HG03521 (cell line): ENCODE measurements at regions not wholly inside any gene's neighbourhood (a gene's known extent, or its start where the extent isn't known, plus 50 kb on each side); places are given as distances from the start of the nearest gene placed in this dataset.

ENCODE experiments used
- ATAC-seq: cut with Tn5 transposase; IDR thresholded peaks from one replicate; pipeline ENCODE4 v1.9.1; 2021; ENCODE audit warnings: mild to moderate bottlenecking, moderate library complexity; ENCODE audit not compliant: unreplicated experiment

DNA sequence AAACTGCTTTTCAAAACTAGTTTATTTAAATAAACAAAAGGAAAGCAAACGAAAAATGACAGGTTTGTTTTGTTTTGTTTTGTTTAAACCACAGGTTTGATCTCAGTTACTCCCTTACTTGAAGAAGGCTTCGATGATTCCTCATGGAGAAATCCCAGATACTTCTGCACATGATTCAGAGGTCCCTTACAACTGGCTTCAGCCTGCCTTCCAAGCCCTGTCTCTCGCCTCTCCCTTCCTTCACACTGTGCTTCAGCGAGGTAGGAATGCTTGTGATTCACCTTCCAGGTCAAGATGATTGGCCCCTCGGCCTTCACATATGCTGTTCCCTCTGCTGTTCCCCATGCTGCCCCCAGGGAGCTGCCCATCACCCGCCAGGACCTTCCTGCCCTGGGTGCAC, 104.1 kb upstream of the ITGA6 start:
- ATAC-seq = no peak

DNA sequence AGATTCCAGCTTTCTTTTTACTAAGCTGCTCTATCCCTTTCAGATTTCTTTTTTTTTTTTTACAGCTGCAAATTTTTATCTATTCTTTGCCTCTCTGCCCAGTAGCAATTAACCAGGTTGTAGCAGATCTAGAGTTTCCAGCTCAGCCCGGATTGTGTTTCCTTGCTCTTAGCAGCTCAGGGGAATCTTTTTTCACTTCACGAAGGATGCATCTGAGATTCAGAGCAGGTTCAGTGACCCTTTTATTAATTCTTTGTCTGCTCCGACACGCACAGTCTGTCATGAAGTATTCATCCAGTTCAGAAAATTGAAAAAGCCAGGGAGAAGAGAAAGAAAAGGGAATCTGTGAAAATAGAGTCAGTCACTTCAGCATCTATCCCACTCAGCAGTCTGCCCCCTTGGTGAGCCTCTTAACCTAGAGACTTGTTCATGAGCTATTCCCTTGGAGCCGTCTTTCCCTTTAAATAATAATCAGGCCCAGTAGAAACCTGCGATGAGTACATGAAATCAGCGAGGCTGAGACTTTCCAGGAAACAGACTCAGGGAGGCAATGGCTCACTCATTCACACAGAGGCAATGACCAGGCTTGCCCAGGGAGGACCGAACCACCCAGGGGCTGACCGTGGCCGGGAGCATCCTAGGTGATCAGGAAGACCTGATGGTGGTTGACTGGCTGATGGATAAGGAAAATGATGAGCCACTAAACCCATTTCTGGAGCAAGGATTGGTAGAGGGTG, 103.4 kb upstream of the ITGA6 start:
- no peak for ATAC-seq

DNA sequence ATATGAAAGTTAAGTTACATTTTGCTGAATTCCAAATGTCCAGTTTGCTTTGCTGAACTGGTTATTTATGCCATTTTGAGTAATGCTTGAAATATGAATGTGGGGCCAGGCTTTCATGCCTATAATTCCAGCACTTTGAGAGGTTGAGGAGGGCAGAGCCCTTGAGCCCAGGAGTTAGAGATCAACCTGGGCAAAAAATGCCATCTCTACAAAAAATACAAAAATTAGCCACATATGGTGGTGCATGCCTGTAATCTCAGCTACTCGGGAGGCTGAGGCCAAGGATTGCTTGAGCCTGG, 101.2 kb upstream of the ITGA6 start:
- no peak for ATAC-seq

DNA sequence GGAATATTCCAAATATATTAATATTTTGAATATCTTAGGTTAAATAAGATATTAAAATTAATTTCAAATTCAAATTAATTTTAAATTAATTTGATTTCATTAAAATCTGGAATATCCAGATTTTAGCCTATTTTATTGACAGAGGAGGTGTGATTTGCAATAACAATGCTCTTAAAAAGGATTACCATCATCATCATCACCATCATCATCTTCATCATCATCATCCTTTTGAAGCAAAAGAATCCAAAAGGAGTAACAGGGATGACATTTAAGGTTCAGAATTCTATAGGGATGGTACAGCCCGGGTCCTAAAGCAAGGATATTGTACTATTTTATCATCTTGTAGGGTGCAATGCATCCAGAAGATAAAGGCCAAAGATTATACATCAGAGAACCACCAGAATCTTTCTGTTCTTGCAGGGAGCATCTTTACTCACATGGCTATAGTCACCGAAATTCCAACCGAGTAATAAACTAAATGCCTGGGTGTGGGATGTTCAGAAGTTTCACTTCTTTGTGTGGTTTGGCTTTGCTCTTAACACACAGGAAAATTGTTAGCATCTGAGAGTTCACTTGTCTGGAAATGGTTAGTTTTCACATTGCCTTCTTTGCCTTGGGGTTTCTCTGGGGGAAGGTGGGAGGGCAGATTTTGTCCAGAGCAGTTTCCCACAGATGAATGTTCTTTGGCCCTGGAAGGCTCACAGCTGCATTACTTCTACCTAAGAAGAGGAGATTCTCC, 99.1 kb upstream of the ITGA6 start:
- ATAC-seq = no peak

DNA sequence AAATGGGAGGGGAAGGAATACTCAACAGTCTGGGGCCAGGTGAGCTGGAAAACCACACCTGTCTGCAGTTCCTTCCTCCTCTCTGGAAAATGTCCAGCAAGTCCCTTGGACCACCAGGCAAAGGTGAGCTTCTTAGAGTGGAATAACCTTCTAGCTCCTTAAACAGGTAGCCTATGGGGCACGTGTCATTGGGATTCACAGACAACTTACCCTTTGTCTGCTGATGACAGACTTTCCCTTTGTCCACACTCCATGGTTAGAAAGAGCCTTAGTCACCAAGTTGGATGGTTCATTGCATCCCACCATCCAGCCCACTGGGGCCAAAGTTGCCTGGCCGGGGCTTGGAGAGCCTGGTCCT, 98.0 kb upstream of the ITGA6 start:
- no peak for ATAC-seq

DNA sequence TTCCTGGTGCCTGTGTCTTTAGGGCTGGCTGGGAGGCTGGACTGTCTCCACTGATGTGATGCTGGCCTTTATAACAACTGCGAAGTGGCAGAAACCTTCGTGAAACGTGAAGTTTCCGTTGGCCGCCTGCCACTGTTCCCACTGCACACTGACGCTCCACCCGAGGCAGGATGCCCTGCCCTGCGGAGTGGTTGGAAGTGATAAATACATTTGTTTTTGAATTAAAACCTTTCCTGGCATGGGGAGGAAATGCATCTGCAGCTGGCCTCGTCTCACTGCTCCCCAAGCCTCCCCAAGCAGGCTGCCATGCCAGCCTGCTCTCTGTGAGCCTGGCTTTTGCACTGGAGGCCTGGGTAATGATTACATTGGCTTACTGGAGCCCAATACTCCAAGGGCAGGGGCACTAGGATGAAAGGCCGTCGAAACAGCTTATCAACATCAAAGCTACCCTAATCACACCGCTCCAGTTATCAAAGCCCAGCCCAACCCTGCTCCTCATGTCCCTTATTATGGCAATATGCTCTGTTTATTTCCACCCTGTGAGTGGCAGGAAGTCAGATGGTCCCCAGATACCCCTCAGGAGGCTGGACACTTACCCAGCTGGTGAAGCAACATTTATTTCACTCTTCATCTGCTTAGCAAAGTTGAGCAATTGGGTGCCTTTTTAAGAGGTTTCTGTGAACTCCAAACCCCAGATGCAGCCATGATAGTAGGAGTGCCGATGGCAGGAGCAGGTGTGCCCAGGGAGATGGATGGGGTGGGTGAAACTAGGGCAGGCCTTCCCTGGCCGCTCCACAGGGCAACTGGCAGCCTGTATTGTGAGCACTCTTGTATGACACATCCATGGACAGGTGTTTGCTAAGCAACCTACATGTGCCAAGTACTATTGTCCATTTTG, 97.4 kb upstream of the ITGA6 start:
- ATAC-seq = no peak

DNA sequence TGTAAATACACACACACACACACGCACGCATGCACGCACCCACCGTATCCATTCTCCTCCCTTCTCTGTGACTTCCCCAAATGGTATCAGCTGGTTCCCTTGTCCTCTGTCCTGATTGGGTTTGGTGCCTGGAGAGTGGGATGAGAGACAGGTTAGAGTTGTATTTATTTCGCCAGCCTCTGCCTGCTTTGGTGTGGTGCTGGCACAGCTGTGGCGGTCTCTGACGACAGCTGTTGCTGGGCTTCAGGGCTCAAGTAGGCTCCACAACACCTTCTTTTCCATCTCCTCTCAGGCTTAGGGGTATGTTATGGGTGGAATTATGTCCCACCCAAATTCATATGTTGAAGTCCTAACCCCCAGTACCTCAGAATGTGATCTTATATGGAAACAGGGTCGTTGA, 94.9 kb upstream of the ITGA6 start:
- no peak for ATAC-seq

DNA sequence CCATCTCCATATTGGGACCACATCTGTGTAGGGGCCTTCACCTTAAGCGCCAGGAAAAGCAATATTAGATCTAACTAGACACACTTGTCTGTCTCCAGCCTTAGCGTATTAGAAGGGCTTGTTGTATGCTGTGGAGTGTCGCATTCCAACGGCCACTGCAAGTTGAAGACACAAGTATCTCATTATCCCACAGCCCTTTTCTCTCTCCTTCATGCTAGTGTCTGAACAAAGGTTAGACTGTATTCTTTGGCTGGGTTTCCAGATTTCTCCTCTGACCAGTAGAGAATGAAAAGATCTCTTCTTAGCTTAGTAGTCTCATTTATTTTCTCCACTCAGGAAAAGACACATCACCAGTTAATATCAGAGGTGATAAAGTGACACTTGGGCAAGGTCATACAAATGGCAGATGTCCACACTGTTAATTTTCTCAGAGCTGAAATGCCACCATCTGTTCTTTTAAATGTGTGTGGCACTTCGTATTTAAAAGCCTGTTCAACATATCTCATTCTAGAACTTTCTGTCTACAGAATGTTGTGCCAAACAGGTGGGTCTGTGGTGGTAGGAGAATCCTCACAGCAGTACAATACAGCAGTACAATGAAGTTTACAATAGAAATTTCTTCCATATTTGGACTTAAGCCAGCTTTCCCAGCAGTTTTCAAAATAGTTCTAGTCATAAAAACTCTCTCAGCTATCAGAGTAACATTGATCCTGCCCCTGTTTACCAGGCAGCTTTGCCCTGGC, 94.0 kb upstream of the ITGA6 start:
- ATAC-seq = no peak

DNA sequence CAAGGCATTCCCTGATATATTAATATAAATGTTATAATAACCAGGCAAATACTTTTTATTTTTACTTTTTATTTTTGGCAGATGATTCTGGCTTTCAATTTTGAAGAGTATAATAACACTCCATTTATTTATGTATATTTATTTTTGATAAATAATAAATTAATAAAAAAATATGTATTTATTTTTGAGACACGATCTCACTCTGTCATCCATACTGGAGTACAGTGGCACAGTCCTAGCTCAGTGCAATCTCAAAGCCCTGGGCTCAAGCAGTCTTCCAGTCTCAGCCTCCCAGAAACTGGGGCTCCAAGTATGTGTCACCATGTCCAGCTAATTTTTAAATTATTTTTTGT, 93.4 kb upstream of the ITGA6 start:
- ATAC-seq = no peak

DNA sequence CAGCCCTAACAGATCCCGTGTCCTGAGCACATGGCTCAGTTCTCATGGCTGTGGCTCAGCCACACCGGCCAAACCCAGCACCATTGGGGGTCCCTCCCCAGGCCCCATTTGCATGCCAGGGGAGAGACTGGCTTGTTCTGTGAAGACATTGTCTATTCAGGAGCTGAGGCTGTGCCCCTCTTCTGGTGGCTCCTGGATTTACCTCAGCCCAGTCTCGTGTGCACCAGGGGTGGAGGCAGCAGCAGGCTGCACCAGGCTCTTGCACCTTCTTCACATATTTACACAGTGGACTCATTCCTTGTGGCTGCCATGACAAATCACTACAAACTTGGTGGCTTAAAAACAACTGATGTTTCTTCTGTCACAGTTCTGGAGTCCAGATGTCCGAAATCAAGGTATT, 92.4 kb upstream of the ITGA6 start:
- no peak for ATAC-seq

DNA sequence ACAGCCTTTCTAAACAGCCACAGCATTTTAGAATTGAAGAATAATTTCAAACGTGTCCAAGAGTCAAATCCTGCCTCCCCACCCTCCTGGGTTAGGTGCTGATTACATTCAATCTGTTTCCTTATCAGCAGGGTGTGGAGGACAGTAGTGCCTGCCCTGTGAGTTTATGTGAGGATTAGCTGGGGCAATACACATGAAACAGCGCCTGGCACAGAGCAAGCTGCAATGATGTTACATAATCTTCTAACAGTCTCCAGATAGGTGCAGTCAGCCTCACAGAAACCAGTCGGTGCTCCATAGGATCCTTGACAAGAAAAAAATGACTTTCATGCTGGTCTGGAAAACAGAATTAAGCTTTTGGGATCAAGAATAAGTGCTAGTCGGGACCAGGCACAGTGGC, 91.7 kb upstream of the ITGA6 start:
- no peak for ATAC-seq

DNA sequence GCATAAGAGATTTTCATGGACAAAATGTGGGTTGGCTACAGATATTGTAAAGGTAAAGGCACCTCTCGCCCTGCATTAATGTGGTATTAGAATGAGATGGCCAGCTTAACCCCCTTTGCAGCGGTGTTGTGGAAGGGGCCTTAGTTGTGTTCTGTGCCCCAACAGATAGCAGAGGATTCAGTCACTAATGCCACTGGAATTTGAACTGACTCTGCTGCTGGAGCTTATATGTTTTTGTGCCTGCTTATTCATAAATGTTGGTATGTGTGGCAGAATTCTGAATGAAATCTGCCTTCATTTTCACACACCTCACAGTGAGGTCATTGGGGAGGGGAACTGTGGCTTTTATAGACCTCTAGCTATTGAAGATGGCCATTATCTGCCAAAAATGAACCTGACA, 90.7 kb upstream of the ITGA6 start:
- no peak for ATAC-seq

DNA sequence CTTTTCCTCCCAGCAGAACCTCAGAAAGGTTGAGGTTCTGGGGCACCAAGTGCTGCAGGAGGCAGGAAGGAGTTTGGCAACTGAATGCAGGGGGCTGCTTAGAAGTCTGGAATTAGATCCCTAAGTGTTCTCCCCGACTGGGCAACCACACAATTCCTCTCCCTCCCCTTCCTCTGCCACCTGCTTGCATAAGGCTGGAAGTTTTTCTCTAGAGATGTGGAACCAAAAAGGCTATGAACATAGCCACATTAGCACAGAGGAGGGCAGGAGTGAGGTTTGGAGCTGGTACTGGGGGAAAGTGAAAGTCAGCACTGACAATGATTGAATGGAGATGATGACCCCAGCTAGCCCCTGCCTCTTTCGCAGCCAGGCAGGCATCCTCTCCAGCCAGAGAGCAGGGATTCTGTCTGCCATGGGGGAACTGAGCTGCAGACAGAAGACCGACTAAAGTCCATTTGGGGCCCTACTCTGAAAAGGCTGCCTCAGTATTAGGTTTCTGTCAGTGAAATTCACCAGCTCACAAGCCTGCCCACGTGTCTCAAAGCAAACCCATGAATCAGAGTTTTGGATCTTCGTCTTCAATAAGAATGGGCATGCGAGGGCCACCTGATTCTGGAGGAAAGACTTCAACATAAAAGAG, 87.9 kb upstream of the ITGA6 start:
- ATAC-seq = no peak

DNA sequence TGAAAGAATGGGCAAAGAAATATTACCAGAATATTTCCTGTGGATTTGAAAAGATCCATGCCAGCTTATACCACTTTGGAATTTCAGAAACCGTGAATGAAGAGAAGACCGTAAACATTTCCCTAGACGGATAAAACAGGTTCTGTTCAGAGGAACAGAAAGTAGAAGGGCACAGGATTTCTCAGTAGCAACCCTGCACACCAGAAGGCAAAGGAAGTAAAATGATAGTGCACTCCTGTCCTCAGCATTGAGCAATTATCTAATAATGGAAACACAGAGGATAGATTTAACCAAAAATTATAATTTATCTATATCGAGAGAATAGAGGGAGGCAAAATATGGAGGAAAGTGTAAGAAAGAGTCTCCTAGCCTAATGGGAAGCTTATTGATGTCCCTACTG, 87.0 kb upstream of the ITGA6 start:
- ATAC-seq = no peak

DNA sequence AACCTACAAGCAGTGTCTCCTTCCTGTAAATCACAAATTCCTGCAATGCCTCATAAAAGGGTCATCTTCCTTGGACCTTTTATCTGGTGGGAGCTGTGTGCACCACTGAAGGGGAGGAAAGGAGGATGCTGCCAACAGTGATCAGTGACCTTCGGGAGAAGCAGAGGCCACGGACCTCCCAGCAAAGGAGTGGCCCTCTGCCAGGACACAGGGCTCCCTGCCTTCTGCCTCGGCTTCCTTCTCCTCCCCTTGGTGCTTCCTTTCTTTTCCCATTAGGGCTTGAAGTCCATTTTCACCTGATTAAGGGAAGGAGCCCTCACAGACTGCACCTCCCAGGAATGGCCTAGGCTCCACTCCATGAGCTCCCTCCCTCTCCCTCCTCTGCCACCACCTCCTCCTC, 85.3 kb upstream of the ITGA6 start:
- ATAC-seq = no peak

DNA sequence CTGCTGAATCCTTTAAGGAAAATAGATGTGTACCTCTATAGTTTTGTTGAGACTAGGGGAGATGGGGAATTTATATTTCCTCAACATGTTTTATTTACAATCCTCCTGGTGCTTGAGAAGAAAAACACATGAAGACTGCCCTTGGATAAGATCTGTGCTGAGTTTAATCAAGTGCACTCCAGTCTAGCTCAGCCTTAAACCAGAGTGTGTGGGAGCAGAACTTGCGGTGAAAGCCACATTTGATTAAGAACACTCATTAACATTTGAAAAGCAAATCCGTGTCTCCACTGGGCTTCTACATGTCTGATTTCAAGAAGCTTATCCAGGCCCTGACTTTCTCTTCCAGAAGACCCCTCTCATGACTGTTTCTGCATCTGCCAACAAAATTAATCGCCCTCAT, 84.8 kb upstream of the ITGA6 start:
- ATAC-seq = no peak

DNA sequence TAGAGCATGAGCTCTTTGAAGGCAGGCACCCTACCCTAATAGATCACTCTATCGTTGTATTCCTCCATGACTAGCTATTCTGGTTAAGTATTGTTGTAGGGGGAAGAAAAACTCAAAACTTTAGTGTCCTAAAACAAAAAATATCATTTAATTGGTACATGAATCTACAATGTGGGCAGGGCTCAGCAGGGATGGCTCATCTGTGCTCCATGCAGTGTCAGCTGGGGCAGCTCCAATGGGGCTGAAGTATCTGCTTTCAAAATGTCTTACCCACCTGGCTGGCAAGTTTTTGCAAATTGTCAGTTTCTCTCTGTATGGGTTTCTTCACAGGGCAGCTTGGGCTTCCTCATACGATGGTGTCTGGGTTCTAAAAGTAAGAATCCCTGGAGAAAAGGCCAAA, 83.2 kb upstream of the ITGA6 start:
- ATAC-seq = no peak

DNA sequence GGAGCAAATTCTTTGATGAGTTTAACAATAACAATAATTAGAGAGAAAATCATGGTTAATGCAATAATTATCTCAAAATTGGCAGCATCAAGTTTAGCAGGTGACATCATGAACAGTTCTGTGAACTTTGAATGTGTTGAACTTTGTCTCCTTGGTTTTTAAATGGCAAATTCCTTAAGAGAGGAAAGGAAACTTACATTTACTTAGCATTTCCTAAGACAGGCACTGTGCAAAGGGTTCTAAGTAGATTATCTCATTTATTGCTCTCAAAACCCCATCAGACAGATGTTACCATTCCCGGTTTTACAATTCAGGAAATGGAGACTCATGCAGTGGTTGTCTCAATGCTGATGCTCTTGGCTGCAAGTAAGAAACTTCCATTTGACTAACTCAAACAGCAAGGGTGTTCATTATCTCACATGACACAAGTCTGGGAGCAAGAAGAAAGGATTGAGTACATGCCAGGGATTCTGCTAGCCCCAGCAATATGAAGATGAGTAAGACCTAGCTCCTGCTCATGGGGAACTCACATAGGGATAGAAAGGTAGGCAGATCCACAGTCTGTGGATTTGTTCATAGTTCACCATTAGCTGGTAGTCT, 81.3 kb upstream of the ITGA6 start:
- ATAC-seq = no peak

DNA sequence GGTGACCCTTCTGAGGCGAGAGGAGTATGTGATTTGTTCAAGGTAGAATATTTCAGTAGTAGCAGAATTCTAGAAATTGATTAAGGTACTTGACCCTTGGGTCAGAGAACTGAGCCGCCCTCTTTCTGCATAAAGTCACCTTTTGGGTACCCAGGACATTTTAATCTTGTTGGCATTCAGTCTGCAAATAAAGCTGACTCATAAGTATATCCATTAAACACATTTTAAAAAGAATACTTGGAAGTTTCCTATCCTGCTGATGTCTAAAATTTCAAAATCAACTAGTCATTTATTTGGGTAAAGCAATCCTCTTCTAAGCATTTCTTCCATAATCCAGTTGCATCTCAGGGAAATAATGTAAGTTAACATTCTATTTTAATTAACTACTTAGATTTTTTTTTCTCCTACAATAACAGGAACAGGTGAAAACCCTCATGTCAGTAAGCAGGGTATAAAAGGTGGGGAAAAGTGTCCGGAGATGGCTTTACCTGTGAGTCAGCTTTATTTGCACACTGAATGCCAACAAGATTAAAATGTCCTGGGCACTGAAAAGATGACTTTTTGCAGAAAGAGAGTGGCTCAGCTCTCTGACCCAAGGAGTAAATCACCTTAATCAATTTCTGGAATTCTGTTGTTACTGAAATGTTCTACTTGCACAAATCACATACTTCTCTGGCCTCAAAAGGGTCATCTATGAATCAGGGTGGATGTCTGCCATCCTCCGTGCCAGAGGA, 78.7 kb upstream of the ITGA6 start:
- no peak for ATAC-seq
